PC-9 (cell line): ENCODE measurements at regions not wholly inside any gene's neighbourhood (a gene's known extent, or its start where the extent isn't known, plus 50 kb on each side); places are given as distances from the start of the nearest gene placed in this dataset.

Experiments
- EZH2 ChIP-seq: fragments of 200-600 bp; sonication (generic); IDR thresholded peaks from 2 replicates; pipeline ENCODE4 v1.8.0; 2017; ENCODE audit warnings: antibody characterized with exemption, low read depth
- TF ChIP-seq, protein P1 (sequence below): fragments of 200-600 bp; sonication (generic); conservative IDR thresholded peaks from 2 replicates; pipeline ENCODE4 v1.6.1; 2017; ENCODE audit warnings: mixed run types, antibody characterized with exemption, mild to moderate bottlenecking, moderate library complexity

DNA sequence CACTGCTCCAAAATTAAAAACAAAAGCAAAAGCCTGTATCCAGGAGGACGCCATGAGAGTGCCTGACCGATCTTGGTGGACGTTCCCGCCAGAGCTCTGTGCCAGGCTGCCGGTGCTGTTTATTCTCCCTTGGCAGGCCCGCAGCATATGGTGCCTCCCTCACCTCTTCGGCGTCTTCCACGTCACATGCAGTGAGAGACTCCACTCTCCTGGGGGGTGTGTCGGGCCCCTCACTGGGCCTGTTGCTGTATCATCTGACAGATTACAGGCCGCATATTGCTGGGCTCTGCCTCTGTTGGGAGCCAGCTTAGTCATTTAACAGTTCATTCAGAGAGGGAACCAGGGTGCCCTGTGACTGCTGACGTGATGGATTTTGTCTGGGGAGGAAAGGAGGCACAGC is 86.4 kb upstream of the ARRDC4 start:
- TF ChIP-seq, protein P1, sequence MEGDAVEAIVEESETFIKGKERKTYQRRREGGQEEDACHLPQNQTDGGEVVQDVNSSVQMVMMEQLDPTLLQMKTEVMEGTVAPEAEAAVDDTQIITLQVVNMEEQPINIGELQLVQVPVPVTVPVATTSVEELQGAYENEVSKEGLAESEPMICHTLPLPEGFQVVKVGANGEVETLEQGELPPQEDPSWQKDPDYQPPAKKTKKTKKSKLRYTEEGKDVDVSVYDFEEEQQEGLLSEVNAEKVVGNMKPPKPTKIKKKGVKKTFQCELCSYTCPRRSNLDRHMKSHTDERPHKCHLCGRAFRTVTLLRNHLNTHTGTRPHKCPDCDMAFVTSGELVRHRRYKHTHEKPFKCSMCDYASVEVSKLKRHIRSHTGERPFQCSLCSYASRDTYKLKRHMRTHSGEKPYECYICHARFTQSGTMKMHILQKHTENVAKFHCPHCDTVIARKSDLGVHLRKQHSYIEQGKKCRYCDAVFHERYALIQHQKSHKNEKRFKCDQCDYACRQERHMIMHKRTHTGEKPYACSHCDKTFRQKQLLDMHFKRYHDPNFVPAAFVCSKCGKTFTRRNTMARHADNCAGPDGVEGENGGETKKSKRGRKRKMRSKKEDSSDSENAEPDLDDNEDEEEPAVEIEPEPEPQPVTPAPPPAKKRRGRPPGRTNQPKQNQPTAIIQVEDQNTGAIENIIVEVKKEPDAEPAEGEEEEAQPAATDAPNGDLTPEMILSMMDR: no peak
- TF ChIP-seq EZH2: no peak
